BJ (cell line): ENCODE measurements at regions not wholly inside any gene's neighbourhood (a gene's known extent, or its start where the extent isn't known, plus 50 kb on each side); places are given as distances from the start of the nearest gene placed in this dataset.

Source experiments
- CTCF ChIA-PET: fragments of 350-600 bp; formaldehyde crosslinking; extraction: SDS; loops from one replicate; lab custom pipeline; 2021; ENCODE audit warnings: antibody characterized with exemption, inconsistent platforms; lab: Yijun Ruan, JAX
- POLR2A ChIA-PET: fragments of 300-600 bp; sonication (Branson Sonifier 250); formaldehyde crosslinking; extraction: SDS; loops from one replicate; lab custom pipeline; 2021; ENCODE audit warnings: antibody characterized with exemption; lab: Charles Lee
- DNase-seq: peaks from one replicate; pipeline ENCODE4 v3.0.0-alpha.2; 2011; ENCODE audit warnings: low read depth
- H3K27me3 ChIP-seq: 2 replicates; pipeline ENCODE4 v1.6.0; 2011; ENCODE audit warnings: low read length; ENCODE audit not compliant: control insufficient read depth, insufficient read depth
- H3K36me3 ChIP-seq: 2 replicates; pipeline ENCODE4 v1.5.1; 2011; ENCODE audit warnings: low read length; ENCODE audit not compliant: control insufficient read depth, insufficient read depth
- H3K4me3 ChIP-seq: 2 replicates; pipeline ENCODE4 v1.5.1; 2011; ENCODE audit warnings: low read depth, mild to moderate bottlenecking, control low read depth, low read length
- CTCF ChIP-seq: IDR thresholded peaks from 2 replicates; pipeline ENCODE4 v1.5.1; 2011; ENCODE audit warnings: low read depth, mild to moderate bottlenecking, control low read depth, inconsistent platforms, low read length, moderate library complexity; ENCODE audit not compliant: insufficient read depth

- ChIA-PET CTCF (no interaction called here), POLR2A (no interaction called here)
- Histone ChIP-seq H3K27me3 (no peaks in the 10 kb centered on the region), H3K36me3 (no peaks in the 10 kb centered on the region), H3K4me3 (no peak overlapping the region)
- no peak for DNase-seq
- TF ChIP-seq CTCF, result no peak
Observed at GRCh38 chr14:22065347-22065746, 391.7 kb upstream of the OR4E1 start.

- DNase-seq, result no peak
- TF ChIP-seq CTCF, result no peak
- no peak overlapping the region for H3K4me3 ChIP-seq
- ChIA-PET CTCF (interaction anchor here (0.9 kb wide), 1 partner anchor 25 kb away, joined by 3 read pairs; no protein-coding TSS in a partner anchor), POLR2A (no interaction called here)
- H3K36me3 ChIP-seq, result no peaks in the 10 kb centered on the region
- H3K27me3 ChIP-seq, result no peaks in the 10 kb centered on the region
Observed at GRCh38 chr14:22059201-22059600, 385.6 kb upstream of the OR4E1 start.

GRCh38 chr14:22052795-22053194, 379.2 kb upstream of the OR4E1 start:
- Histone ChIP-seq H3K27me3 (no peaks in the 10 kb centered on the region), H3K4me3 (no peak overlapping the region), H3K36me3 (no peaks in the 10 kb centered on the region)
- no peak for TF ChIP-seq CTCF
- CTCF ChIA-PET, result interaction anchor here (0.7 kb wide), 1 partner anchor 79 kb away, joined by 3 read pairs; no protein-coding TSS in a partner anchor
- POLR2A ChIA-PET, result no interaction called here
- no peak for DNase-seq

GRCh38 chr14:22047115-22047514, 373.5 kb upstream of the OR4E1 start:
- H3K27me3 ChIP-seq, result no peaks in the 10 kb centered on the region
- DNase-seq, result no peak
- no peak for TF ChIP-seq CTCF
- H3K36me3 ChIP-seq, result no peaks in the 10 kb centered on the region
- no peak overlapping the region for H3K4me3 ChIP-seq
- ChIA-PET CTCF (no interaction called here), POLR2A (no interaction called here)

- Histone ChIP-seq H3K4me3 (no peak overlapping the region), H3K36me3 (no peaks in the 10 kb centered on the region), H3K27me3 (no peaks in the 10 kb centered on the region)
- POLR2A ChIA-PET, result no interaction called here
- no peak for TF ChIP-seq CTCF
- no peak for DNase-seq
- CTCF ChIA-PET, result interaction anchor here (1.3 kb wide), 1 partner anchor 54 kb away, joined by 3 read pairs; no protein-coding TSS in a partner anchor
Observed at GRCh38 chr14:22046063-22046462, 372.4 kb upstream of the OR4E1 start.
